EL (cell line): ENCODE measurements at regions not wholly inside any gene's neighbourhood (a gene's known extent, or its start where the extent isn't known, plus 50 kb on each side); places are given as distances from the start of the nearest gene placed in this dataset.

Experiments
- DNase-seq: peaks from one replicate; pipeline ENCODE4 v3.0.0-alpha.2; 2016

DNA sequence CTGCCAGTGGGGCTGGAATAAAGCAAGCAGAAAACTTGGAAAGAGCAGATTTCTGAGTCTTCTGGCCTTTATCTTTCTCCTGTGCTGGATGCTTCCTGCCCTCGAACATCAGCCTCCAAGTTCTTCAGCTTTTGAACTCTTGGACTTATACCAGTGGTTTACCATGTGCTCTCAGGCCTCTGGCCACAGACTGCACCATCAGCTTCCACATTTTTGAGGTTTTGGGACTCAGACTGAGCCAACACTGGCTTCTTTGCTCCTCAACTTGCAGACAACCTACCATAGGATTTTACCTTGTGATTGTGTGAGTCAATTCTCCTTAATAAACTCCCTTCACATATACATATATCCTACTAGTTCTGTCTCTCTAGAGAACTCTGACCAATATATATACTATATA is 706.6 kb downstream of the NR2F2 start:
- DNase-seq: peak; percentile 2

DNA sequence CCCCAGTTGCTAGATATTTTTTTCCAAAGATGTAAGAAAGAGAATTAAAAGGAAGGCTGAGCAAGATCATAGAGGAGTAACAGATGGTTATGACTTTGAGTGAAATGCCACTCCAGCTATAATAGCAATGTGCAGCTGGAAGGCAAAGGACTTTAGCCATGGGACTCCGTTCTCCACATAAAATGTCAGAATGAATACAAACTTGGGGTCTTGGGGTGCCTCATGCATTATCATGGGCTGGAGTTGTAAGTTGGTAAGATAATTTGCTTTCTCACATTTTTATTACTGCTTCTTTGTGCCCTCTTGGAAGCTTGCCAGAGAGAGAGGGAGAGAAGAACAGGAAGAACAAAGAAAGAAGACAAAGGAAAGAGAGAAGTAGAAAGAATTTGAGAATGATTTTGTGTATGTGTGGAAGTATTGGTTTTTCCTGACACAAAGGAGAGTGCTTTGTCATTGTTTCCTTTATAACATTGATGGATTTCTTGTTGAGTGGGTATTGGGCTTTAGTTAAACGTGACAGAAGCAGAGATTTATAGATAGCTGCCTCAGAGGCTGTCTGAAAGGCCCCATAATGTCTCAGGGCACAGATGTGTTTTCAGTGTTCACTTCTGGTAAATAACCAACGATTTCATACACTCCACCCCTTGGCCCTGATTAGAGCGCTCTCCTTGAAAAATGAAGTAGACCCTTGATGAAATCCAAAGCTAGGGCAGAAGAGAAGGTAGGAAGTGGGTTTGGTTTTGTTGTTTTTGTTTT is 715.3 kb downstream of the NR2F2 start:
- no peak for DNase-seq

DNA sequence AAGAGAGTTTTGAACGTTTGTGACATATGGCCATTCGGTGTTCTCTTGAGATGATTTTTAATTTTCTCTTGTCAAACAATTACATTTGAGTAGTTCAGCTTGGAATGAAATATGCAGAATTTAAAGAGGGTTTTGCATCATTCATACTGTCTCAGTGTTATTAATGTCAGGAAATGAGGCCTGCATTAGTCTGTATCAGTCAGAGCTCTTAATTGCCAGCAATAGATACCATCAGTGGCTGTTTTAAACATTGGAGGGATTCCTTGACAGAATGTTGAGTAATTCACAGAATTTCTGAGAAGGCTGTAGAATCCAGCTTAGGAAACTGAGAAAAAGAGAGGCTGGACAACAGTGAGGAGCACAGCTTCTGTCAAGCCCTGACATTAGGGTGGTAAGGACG is 722.0 kb downstream of the NR2F2 start:
- no peak for DNase-seq

DNA sequence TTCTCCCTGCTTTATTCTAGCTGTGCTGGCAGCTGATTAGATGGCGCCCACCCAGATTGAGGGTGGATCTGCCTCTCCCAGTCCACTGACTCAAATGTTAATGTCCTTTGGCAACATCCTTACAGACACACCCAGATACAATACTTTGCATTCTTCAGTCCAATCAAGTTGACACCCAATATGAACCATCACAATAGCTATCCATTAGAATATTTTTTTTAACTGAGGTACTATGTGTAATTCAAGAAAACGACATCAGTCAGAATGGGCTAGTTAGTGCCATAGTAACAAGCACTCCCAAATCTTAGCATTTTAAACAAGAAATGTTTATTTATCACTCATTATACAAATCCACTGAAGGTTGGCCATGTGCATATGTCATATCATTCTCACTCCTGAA is 723.1 kb downstream of the NR2F2 start:
- no peak for DNase-seq

DNA sequence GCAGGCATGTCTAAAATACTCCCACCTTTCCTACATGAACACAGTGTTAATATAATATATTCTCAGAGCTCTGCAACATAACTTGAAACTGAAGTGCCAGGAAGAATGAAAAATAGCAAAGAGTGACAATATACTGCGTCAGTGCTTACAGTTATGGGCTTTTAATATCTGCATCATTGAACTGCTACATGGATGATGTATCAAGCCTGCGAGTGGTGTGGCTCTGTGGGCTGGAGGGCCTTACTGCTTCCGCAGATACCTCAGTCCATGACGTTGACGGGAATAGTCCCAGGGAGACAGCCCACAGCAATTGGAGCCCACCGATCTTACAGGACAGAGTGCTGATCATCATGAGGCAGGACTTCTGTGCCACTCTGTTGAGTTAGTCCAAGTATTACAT is 727.0 kb downstream of the NR2F2 start:
- DNase-seq: no peak

DNA sequence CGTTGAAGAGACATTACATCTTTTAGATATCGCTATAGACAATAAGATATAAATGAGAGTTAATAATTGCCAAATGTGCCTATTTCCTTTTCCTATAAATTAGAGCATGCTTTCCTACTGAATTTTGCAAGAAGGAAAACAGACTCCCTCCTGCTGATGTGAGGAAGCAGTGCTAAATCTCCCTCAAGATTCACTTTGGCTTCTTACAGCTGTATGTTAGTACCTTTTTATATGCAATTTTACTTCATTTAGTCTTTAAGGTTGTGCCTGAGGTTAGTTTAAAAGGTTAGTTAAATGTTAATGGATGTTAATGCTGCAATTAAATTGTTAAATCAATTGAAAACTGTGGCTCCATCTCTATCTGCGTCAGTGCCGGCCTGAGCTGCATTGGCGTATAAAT is 728.8 kb downstream of the NR2F2 start:
- no peak for DNase-seq

DNA sequence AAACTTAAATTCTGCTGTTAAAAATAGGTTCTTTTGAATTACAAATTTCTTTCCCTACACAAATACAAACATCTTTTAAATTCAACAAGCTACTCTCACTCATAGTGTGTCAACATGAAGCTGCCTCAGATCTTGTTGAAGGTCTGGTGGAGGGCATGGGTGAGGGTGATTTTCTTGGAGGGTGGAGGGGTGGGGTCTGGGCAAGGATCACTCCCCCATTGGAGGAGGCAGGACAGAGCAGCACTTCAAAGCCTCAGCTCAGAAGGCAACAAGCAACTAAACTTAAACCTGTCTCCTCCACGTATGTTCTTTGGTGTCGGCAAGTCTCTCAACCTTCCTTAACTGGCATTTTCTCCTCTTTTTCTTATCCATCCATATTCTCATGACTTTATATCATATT is 730.9 kb downstream of the NR2F2 start:
- no peak for DNase-seq

DNA sequence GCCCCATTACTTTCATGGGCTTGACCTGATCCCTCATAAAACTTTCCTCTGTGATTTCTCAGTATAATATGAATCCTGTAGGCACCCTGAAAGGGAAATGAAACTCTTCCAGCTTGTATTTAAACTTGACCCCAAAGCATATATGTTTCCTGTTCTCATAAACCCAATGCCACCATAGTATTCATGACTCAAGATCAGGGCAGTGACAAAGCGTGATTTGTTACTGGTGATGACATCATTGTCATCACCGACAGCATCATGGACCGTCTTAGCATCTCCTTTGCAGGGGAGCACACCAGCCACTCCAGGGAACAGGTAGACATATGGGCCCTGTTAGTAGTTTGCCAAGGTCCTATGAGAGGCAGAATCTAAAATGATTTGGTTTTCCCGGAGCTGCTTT is 741.2 kb downstream of the NR2F2 start:
- DNase-seq: no peak

DNA sequence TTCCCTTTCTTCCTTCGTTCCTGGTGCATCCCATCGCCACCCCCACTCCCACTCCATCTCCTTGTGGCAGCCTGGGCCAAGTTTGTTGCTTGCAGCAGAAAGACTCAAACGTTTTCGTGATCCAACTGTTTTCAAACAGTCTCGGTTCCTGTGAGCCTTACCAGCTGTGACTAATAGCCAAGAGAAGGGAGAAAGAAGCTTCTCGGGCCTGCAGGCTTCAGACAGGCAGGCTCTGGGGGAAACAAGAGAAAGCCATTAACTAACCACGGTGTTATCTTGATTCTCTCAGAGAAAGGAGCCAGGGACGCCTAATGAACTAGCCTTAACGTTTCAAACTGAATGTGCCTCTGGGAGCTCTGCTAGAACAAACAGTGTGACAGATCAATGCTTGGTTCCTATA is 742.0 kb downstream of the NR2F2 start:
- no peak for DNase-seq

DNA sequence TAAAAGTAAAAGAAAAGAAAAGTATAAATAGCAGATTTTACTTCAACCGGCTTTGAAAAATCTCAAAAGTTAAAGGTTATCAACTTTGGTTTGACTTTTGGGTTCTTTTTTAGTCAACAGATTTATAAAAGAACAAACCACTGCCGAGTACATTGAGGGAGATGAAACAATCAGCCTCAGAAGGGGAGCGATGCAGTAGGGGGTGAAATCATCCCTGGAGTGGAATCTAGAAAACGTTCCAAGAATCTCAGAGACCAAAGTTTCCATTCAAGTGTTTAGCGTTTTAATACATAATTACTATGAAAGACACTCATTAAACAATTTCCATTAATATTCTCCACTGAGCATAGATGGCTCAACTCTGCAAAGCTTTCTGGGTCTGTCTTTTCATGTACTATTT is 745.5 kb downstream of the NR2F2 start:
- no peak for DNase-seq

DNA sequence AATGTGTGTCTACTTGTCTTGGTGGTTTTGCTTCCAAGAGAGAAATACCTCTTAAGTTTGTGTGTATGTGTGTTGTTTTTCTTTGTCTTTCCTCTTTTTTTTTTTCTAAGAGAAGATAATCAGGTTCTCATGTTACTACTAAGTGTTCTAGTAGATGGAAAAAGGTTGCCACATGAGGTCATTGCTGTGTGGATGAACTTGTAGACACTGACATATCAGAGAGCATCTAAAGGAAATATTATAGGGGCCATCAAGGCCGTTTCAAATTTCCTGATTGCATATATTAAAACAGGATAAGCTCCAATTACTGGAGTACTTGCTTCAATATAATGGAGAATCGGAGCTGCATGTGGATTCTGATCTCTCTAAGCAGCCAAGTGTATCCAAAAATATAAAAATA is 747.5 kb downstream of the NR2F2 start:
- no peak for DNase-seq

DNA sequence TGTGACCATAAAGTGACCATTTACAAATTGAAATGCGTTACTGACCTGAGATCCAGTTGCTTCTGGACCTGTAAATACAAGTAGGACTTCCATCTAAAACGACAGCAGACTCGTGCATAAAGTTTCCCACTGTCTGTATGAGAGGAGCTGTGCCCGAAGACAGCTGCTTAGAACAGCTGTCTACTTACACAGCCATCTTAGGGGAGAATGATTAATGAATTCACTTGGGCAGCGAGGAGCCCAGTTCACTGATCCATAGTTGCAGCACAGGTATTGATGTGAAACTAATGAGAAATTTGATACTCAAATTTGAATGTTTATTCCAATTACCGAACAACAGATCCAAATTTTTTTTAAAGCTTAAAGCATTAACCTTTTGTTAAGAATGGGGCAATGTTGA is 748.1 kb downstream of the NR2F2 start:
- no peak for DNase-seq

DNA sequence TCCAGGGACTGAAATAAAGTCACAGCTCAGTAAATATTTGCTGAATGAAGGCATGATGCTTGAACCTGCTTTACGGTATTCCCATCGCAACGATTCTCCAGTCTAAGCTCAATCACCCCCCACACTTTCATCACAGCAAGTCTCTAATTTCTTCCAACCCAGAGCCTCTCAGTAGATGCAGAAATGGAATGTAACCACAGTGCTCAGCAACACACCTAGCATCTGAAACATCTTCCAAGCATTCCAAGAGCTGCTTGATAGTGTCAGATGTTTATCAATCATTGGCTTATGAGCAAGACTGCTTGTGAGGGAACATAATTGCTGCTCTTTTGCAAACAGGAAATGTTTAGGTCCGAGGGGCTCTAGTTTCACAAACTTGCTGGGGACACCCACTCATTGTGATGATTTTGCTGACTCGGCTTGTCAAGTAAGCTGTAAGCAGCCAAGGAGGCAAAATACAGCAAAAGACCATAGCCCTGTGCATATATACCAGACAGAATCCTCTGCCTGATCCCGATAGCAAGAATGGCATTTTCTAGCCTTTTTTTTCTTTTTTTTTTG is 751.2 kb downstream of the NR2F2 start:
- DNase-seq: no peak

DNA sequence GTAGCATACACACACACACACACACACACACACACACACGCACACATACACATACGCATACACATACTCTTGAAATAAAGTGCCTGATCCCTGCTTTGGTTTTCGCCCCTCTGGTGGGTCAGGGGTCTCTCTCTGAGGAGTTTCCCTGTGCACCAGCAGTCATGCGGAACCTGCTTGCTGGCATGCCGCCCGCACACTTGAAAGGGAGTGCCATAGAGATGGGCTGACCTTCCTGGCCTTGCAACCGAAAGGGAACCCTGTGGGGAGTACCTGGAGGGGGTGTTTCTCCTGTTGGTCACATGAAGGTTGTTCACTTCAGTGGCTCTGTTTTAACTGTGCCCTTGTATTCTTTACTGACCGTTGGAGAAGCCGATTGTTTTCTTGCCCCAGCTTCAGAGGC is 752.3 kb downstream of the NR2F2 start:
- DNase-seq: no peak

DNA sequence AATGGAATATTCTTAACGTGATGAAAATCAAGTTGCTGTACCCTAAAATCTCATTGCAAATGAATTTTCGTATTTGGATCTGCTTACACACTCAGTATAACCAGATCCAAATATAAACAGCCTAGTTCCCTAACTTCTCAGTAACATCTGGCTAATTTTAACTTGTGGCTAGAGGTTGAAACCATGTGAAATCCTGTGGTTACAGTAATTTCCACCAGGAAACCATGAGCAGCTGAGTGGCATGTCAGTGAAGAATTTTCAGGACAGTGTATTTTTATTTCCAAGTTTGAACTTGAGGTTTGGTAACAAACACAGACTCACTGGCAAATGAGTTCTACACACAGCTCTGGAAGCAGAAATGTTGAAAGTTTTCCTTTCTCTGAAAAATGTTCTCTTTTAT is 754.1 kb downstream of the NR2F2 start:
- peak; percentile 30 for DNase-seq

DNA sequence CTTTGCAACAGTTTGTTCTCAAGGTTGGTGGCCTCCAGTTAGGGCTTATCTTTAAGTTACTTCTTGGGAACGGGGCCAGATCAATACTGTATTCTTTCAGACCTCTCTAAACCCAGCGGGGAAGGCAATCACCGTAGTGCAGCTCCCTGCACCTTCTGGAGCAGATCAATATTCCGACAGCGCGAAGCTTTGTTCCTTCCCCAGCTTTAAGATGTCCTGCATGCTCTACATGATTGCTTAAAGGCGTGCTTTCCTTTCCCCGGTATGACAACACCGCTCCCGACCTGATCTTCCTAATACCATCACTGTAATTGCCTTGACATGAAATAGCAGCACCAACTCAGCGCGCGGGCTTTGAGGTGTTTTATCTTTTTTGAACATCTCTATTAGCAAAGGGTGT is 755.2 kb downstream of the NR2F2 start:
- DNase-seq: no peak

DNA sequence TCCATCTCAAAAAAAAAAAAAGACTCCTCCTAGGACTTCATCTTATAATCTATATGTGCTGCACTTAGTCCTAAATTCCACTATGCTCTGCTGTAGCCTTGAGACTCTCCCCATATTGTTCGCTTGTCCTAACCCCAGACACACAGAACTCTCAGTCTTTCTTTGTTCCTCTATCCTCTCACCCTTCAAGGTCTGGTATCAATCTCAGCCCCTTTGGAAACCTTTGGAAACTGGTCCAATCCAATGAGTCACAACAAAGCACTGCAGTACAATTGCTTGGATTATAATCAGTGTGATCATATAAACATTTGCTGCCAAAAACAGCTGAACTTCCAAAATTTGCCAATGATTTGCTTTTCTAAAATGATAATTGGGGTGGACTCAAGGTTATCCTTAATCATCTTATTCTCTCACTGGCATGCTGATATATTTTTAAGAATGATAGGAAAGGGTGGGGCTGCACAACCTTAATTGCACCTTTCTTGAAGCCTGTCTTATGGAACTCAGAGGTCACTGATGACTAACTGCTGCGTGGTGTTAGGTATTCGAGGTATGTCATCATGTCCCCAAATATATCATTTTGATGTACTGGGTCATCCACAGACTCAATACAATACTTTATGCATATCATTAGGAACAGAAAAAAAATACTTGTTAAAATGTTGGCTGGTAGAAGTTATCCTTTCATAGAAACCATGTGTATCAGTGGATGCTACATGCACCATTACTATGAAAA is 756.7 kb downstream of the NR2F2 start:
- peak; percentile 36 for DNase-seq

DNA sequence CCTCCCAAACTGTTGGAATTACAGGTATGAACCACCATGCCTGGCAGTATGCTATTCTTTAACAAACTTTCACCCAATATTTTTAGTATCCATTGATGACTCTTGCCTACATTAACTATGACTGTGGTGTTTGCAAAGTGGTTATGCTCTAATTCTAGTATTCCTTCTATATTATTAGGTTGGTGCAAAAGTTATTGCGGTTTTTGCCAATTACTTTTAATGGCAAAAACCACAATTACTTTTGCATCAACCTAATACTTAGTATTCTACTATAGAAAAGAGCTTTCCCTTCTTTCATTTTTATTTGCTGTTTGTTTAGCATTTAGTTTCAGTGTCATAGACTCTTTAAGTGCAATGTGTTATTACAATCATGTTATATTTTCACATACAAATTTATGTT is 760.6 kb downstream of the NR2F2 start:
- DNase-seq: no peak

DNA sequence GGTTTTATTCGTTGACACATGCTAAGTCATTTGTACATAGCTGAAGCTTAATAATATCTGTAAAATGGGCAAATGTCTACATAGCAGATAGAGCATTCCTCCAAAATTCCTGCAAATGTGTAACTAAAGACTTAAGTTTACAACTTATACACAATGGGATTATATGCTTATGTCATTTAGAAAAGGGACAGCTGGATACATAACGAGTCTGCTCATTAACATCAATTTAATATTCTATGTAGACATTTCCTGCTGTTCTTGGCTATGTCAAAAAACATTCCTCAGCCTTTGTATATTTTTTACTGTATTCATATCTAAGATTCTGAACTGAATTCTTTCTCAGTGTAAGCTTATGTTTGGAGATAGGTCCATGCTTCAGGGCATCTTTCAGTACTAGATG is 762.2 kb downstream of the NR2F2 start:
- DNase-seq: no peak

DNA sequence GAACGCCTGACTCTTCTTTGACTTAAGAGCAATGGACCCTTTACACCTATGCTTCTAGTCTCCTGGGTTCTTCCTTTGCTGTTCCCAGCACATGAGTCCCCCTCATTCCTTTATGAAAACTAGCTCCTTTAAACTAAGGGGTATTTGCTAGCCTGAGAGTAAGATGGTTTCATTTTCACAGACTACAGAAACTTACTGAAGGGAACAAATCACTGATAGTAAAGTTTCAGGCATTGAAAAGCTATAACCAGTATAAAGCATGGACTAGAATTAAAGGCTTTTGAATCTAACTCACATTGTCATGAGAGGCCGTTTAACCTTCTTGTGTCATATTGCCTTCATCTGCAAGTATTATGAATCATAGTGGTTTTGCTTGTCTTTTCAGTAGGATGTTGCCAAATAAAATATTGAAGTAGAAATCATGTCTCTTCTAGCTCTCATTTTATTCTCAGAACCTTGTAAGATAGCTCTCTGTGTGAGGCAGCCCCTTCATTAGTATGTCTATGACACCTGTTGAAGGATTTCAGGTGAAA is 765.9 kb downstream of the NR2F2 start:
- DNase-seq: no peak

DNA sequence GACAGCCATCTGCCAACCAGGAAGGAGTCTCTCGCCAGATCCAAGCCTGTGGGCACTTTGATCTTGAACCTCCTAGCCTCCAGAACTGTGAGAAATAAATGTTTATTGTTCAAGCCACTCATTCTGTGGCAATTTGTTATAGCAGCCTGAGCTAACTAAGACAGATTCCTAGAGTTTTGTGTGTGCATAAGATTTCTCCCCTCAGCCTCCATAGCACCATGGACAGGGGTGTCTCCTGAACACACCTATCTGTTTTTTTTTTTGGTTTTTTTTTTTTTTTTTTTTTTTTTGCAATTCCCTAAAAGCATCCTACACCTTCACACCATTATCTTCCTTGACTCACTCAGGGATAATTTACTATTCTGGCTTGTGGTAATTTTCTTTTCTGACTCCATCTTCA is 768.5 kb downstream of the NR2F2 start:
- DNase-seq: no peak

DNA sequence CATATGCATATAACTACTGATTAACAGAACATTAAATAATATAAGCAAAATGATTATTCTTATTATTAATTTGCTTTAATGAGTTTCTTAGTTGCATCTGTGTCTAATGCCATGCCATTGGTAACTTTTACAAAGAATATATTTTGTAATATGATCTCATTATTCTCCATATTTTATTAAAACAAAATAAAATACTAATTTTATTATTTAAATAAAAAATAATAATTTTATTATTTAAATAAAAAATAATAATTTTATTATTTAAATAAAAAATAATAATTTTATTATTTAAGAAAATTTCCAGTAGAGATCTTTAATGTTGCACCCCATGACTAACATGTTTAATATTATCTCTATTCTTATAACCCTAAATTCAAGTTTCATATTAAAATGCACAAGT is 771.1 kb downstream of the NR2F2 start:
- DNase-seq: no peak

DNA sequence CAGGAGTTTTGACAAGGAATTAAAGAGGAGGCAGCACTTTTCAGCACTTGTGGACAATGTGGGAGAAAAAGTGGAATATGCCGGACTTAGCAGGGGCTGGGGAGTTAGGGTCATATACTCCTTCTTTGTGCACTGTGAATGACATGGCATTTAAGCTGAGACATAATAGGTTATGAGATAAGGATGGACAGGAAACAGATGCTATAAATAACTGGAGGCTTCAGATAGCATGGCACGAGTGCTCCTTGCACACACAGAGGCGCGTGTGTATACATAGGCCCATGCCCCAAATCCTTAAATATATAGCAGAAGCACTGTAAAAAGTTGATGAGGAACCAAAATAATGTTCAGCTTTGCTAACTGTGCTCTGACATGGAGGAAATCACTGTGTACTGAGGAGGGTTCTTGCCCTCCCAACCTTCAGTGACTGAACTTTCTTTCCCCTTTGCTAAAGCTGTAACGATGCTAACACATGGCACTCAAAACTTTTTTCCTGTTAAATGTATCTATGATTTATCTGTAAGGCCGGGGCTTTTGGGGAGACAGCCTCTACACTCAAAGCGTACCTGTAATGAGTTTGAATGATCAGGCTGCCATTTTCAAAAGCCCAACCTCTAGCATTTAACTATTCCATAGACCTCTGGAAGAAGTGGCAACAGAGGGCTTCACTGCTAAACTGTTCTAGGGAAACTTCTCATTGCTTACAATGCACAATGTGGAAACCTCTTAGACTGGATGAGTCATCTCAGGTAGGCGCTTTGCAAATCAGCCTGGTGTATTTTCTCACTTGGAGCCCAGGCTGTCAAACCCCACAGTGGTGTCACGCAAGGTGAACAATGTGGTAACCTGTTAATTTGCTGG is 784.6 kb downstream of the NR2F2 start:
- no peak for DNase-seq
